ENCODE measurements at regions not wholly inside any gene's neighbourhood (a gene's known extent, or its start where the extent isn't known, plus 50 kb on each side); places are given as distances from the start of the nearest gene placed in this dataset.

DNA sequence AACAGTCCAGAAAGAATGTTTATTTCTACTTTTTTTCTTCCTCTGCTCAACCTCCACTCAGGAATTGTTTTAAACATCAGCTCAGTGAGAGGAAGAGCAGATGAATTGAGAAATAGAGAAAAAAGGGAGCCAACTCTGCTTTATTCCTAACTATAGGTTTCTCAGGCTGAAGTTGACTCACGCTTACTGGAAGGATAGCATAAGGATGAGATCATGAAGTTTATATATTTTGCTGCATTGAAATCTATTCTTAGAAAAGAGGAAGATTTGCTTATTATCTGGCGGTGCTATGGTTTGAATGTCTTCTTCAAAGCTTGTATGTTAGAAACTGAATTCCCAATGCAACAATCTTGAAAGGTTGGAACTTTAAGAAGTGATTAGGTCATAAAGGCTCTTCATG lies 1673.4 kb upstream of the PCDH7 start:
- H3K36me3 ChIP-seq (ENCODE audit: control insufficient read depth in 3 of 3, insufficient read depth in 2 of 3, low read depth in 1 of 3, low read length in 3 of 3): no peaks in the 10 kb centered on the region

GRCh38 chr4:29047341-29048041 lies 1672.7 kb upstream of the PCDH7 start:
- no peak for FAIRE-seq
- no peaks in the 10 kb centered on the region for H3K27me3 ChIP-seq (ENCODE audit: control insufficient read depth in 3 of 3, insufficient read depth in 3 of 3, low read length in 3 of 3)
- 92 to 94% (median 93%) methylated on average over 24 to 28 of the region's 28 CpGs for WGBS, 3 donors
- no peaks in the 10 kb centered on the region for H3K4me1 ChIP-seq (ENCODE audit: control insufficient read depth in 3 of 3, insufficient read depth in 2 of 3, low read depth in 1 of 3, low read length in 2 of 3)
- no peaks in the 10 kb centered on the region for H3K36me3 ChIP-seq (ENCODE audit: control insufficient read depth in 3 of 3, insufficient read depth in 2 of 3, low read depth in 1 of 3, low read length in 3 of 3)
- no peak overlapping the region for H3K4me3 ChIP-seq (ENCODE audit: low read depth in 1 of 3, low read length in 3 of 3)
- no peak overlapping the region for H3K27ac ChIP-seq (ENCODE audit: low read depth in 1 of 3, low read length in 2 of 3)
- peaks cover 2 to 6% of the 10 kb centered on the region in 2 donors for H3K9me3 ChIP-seq (ENCODE audit: control insufficient read depth in 2 of 2, insufficient read depth in 1 of 2, low read depth in 1 of 2, low read length in 1 of 2)
- no peak for DNase-seq

More for the DNA sequence above, 1673.4 kb upstream of the PCDH7 start:
- H3K27me3 ChIP-seq (ENCODE audit: control insufficient read depth in 3 of 3, insufficient read depth in 3 of 3, low read length in 3 of 3): no peaks in the 10 kb centered on the region
- FAIRE-seq (no peak), DNase-seq (no peak)
- no peak overlapping the region for H3K27ac ChIP-seq (ENCODE audit: low read depth in 1 of 3, low read length in 2 of 3)
- H3K4me1 ChIP-seq (ENCODE audit: control insufficient read depth in 3 of 3, insufficient read depth in 2 of 3, low read depth in 1 of 3, low read length in 2 of 3): no peaks in the 10 kb centered on the region
- no peak overlapping the region for H3K4me3 ChIP-seq (ENCODE audit: low read depth in 1 of 3, low read length in 3 of 3)
- H3K9me3 ChIP-seq (ENCODE audit: control insufficient read depth in 2 of 2, insufficient read depth in 1 of 2, low read depth in 1 of 2, low read length in 1 of 2): peaks cover 2 to 6% of the 10 kb centered on the region in 2 donors
- WGBS, 3 donors: 66 to 89% (median 79%) methylated on average over 2 of the region's 2 CpGs

DNA sequence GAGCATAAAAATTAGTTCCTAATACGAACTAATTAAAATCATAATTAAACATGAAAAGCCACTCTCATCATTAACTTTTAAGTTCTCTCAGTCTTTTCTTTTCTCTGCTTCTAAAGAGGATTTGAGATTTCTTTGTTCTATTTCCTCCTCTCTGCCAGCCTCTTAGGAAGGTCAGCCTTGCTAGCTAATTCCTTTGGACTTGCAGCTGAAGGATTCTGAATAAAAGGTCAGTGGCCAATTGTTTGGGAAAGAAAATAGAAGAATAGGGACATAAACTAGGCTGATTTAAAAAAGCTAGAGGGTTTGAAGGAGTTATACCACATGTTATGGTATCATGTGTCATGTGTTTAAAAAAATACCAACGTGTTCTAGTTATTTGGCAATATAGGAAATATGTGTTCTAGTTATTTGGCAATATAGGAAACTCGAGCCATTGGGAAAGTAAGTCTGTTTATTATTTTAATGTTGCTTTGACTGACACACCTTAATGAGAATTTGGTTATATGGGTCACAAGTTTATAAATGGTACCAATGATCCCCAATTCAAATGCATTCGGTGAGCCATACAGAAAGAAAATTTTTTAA lies 1668.7 kb upstream of the PCDH7 start:
- no peak for FAIRE-seq
- no peaks in the 10 kb centered on the region for H3K36me3 ChIP-seq (ENCODE audit: control insufficient read depth in 3 of 3, insufficient read depth in 2 of 3, low read depth in 1 of 3, low read length in 3 of 3)
- H3K4me3 ChIP-seq (ENCODE audit: low read depth in 1 of 3, low read length in 3 of 3): no peak overlapping the region
- H3K27me3 ChIP-seq (ENCODE audit: control insufficient read depth in 3 of 3, insufficient read depth in 3 of 3, low read length in 3 of 3): no peaks in the 10 kb centered on the region
- H3K27ac ChIP-seq (ENCODE audit: low read depth in 1 of 3, low read length in 2 of 3): no peak overlapping the region
- peaks cover 2 to 6% of the 10 kb centered on the region in 2 donors for H3K9me3 ChIP-seq (ENCODE audit: control insufficient read depth in 2 of 2, insufficient read depth in 1 of 2, low read depth in 1 of 2, low read length in 1 of 2)
- no peaks in the 10 kb centered on the region for H3K4me1 ChIP-seq (ENCODE audit: control insufficient read depth in 3 of 3, insufficient read depth in 2 of 3, low read depth in 1 of 3, low read length in 2 of 3)
- WGBS, 3 donors: 59 to 64% (median 64%) methylated on average over 4 of the region's 4 CpGs
- DNase-seq: no peak

GRCh38 chr4:29052266-29052665 lies 1667.9 kb upstream of the PCDH7 start:
- Histone ChIP-seq H3K36me3 (ENCODE audit: control insufficient read depth in 3 of 3, insufficient read depth in 2 of 3, low read depth in 1 of 3, low read length in 3 of 3) (no peaks in the 10 kb centered on the region), H3K4me3 (ENCODE audit: low read depth in 1 of 3, low read length in 3 of 3) (no peak overlapping the region), H3K4me1 (ENCODE audit: control insufficient read depth in 3 of 3, insufficient read depth in 2 of 3, low read depth in 1 of 3, low read length in 2 of 3) (no peaks in the 10 kb centered on the region), H3K27me3 (ENCODE audit: control insufficient read depth in 3 of 3, insufficient read depth in 3 of 3, low read length in 3 of 3) (no peaks in the 10 kb centered on the region), H3K9me3 (ENCODE audit: control insufficient read depth in 2 of 2, insufficient read depth in 1 of 2, low read depth in 1 of 2, low read length in 1 of 2) (peaks cover under 1 to 5% of the 10 kb centered on the region in 2 donors), H3K27ac (ENCODE audit: low read depth in 1 of 3, low read length in 2 of 3) (no peak overlapping the region)
- FAIRE-seq: no peak
- WGBS, 3 donors: 61 to 78% (median 65%) methylated on average over 4 of the region's 4 CpGs
- DNase-seq: no peak

DNA sequence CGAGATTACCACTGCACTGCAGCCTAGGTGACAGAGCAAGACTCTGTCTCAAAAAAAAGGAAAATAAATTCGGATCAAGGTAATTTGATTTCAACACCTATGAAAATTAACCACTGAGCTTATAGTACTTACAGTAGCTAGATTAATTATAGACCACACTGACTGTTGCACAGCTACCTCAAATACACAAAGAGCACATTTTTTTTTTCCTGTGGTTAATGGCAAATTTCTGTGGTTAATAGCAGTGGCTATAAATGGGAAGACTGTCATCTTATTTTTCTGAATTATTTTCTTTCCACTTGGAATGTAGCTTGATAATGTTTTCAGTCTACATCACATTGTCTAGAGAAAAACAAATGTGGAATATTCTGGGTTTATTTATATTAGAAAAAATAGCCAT lies 1661.6 kb upstream of the PCDH7 start:
- FAIRE-seq: no peak
- Histone ChIP-seq H3K27me3 (ENCODE audit: control insufficient read depth in 3 of 3, insufficient read depth in 3 of 3, low read length in 3 of 3) (no peaks in the 10 kb centered on the region), H3K9me3 (ENCODE audit: control insufficient read depth in 2 of 2, insufficient read depth in 1 of 2, low read depth in 1 of 2, low read length in 1 of 2) (no peaks in the 10 kb centered on the region), H3K36me3 (ENCODE audit: control insufficient read depth in 3 of 3, insufficient read depth in 2 of 3, low read depth in 1 of 3, low read length in 3 of 3) (no peaks in the 10 kb centered on the region), H3K27ac (ENCODE audit: low read depth in 1 of 3, low read length in 2 of 3) (no peak overlapping the region), H3K4me1 (ENCODE audit: control insufficient read depth in 3 of 3, insufficient read depth in 2 of 3, low read depth in 1 of 3, low read length in 2 of 3) (no peaks in the 10 kb centered on the region), H3K4me3 (ENCODE audit: low read depth in 1 of 3, low read length in 3 of 3) (no peak overlapping the region)
- 55 to 80% (median 62%) methylated on average over 2 of the region's 2 CpGs for WGBS, 3 donors
- no peak for DNase-seq

DNA sequence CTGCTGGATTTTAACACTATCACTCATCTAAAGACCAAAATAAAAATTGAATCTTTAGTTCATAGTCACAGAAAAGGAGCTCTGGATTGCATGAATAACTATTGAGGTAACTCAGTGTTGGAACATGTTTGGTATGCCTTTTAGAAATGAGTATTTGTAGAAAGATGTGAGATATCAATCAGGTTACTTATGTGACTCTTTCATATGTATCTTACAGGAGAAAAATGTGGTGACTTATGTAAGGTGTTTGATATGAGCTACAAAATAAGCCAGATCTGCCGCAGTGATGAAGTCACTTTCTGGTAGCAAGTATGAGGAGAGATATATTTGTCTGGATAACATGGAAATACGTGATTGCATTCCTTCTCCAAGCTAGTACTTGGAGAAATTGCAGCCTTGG lies 1653.3 kb upstream of the PCDH7 start:
- DNase-seq: no peak
- no peaks in the 10 kb centered on the region for H3K4me1 ChIP-seq (ENCODE audit: control insufficient read depth in 3 of 3, insufficient read depth in 2 of 3, low read depth in 1 of 3, low read length in 2 of 3)
- no peaks in the 10 kb centered on the region for H3K27me3 ChIP-seq (ENCODE audit: control insufficient read depth in 3 of 3, insufficient read depth in 3 of 3, low read length in 3 of 3)
- no peaks in the 10 kb centered on the region for H3K9me3 ChIP-seq (ENCODE audit: control insufficient read depth in 2 of 2, insufficient read depth in 1 of 2, low read depth in 1 of 2, low read length in 1 of 2)
- H3K4me3 ChIP-seq (ENCODE audit: low read depth in 1 of 3, low read length in 3 of 3): no peak overlapping the region
- 62 to 78% (median 70%) methylated on average over 2 of the region's 2 CpGs for WGBS, 3 donors
- no peak for FAIRE-seq
- no peaks in the 10 kb centered on the region for H3K36me3 ChIP-seq (ENCODE audit: control insufficient read depth in 3 of 3, insufficient read depth in 2 of 3, low read depth in 1 of 3, low read length in 3 of 3)
- H3K27ac ChIP-seq (ENCODE audit: low read depth in 1 of 3, low read length in 2 of 3): no peak overlapping the region

- 67 to 75% (median 70%) methylated on average over 1 of the region's 1 CpG for WGBS, 3 donors
- H3K4me3 ChIP-seq (ENCODE audit: low read depth in 1 of 3, low read length in 3 of 3): no peak overlapping the region
- H3K9me3 ChIP-seq (ENCODE audit: control insufficient read depth in 2 of 2, insufficient read depth in 1 of 2, low read depth in 1 of 2, low read length in 1 of 2): peaks cover 0 to 13% of the 10 kb centered on the region in 2 donors
- no peaks in the 10 kb centered on the region for H3K4me1 ChIP-seq (ENCODE audit: control insufficient read depth in 3 of 3, insufficient read depth in 2 of 3, low read depth in 1 of 3, low read length in 2 of 3)
- H3K27ac ChIP-seq (ENCODE audit: low read depth in 1 of 3, low read length in 2 of 3): no peak overlapping the region
- no peaks in the 10 kb centered on the region for H3K27me3 ChIP-seq (ENCODE audit: control insufficient read depth in 3 of 3, insufficient read depth in 3 of 3, low read length in 3 of 3)
- FAIRE-seq (no peak), DNase-seq (no peak)
- no peaks in the 10 kb centered on the region for H3K36me3 ChIP-seq (ENCODE audit: control insufficient read depth in 3 of 3, insufficient read depth in 2 of 3, low read depth in 1 of 3, low read length in 3 of 3)
Measured at GRCh38 chr4:29073571-29073970, 1646.6 kb upstream of the PCDH7 start.

- Histone ChIP-seq H3K9me3 (ENCODE audit: control insufficient read depth in 2 of 2, insufficient read depth in 1 of 2, low read depth in 1 of 2, low read length in 1 of 2) (peaks cover 0 to 13% of the 10 kb centered on the region in 2 donors), H3K27ac (ENCODE audit: low read depth in 1 of 3, low read length in 2 of 3) (no peak overlapping the region), H3K36me3 (ENCODE audit: control insufficient read depth in 3 of 3, insufficient read depth in 2 of 3, low read depth in 1 of 3, low read length in 3 of 3) (no peaks in the 10 kb centered on the region), H3K4me1 (ENCODE audit: control insufficient read depth in 3 of 3, insufficient read depth in 2 of 3, low read depth in 1 of 3, low read length in 2 of 3) (no peaks in the 10 kb centered on the region), H3K27me3 (ENCODE audit: control insufficient read depth in 3 of 3, insufficient read depth in 3 of 3, low read length in 3 of 3) (no peaks in the 10 kb centered on the region), H3K4me3 (ENCODE audit: low read depth in 1 of 3, low read length in 3 of 3) (no peak overlapping the region)
- FAIRE-seq (no peak), DNase-seq (no peak)
- WGBS, 3 donors: 79 to 90% (median 82%) methylated on average over 6 of the region's 6 CpGs
Measured at GRCh38 chr4:29075366-29075765, 1644.8 kb upstream of the PCDH7 start.

GRCh38 chr4:29079260-29079659 lies 1640.9 kb upstream of the PCDH7 start:
- no peak for FAIRE-seq
- H3K27ac ChIP-seq (ENCODE audit: low read depth in 1 of 3, low read length in 2 of 3): no peak overlapping the region
- no peaks in the 10 kb centered on the region for H3K9me3 ChIP-seq (ENCODE audit: control insufficient read depth in 2 of 2, insufficient read depth in 1 of 2, low read depth in 1 of 2, low read length in 1 of 2)
- H3K36me3 ChIP-seq (ENCODE audit: control insufficient read depth in 3 of 3, insufficient read depth in 2 of 3, low read depth in 1 of 3, low read length in 3 of 3): no peaks in the 10 kb centered on the region
- no peak for DNase-seq
- H3K27me3 ChIP-seq (ENCODE audit: control insufficient read depth in 3 of 3, insufficient read depth in 3 of 3, low read length in 3 of 3): no peaks in the 10 kb centered on the region
- H3K4me1 ChIP-seq (ENCODE audit: control insufficient read depth in 3 of 3, insufficient read depth in 2 of 3, low read depth in 1 of 3, low read length in 2 of 3): no peaks in the 10 kb centered on the region
- WGBS, 3 donors: 70 to 82% (median 79%) methylated on average over 2 of the region's 2 CpGs
- no peak overlapping the region for H3K4me3 ChIP-seq (ENCODE audit: low read depth in 1 of 3, low read length in 3 of 3)
